Progenitor cell of endocrine pancreas (in vitro differentiated cells): ENCODE measurements at regions not wholly inside any gene's neighbourhood (a gene's known extent, or its start where the extent isn't known, plus 50 kb on each side); places are given as distances from the start of the nearest gene placed in this dataset.

ENCODE experiments used
- DNase-seq: peaks from one replicate; pipeline ENCODE4 v3.0.0; 2021; ENCODE audit warnings: low spot score; ENCODE audit not compliant: unreplicated experiment
- H3K27ac Mint-ChIP-seq: 2 replicates; pipeline ENCODE4 v1.8.0; 2021; ENCODE audit warnings: mild to moderate bottlenecking, moderate library complexity, mixed read lengths
- H3K27me3 Mint-ChIP-seq: 2 replicates; pipeline ENCODE4 v1.8.0; 2021; ENCODE audit warnings: mixed read lengths
- H3K36me3 Mint-ChIP-seq: 2 replicates; pipeline ENCODE4 v1.8.0; 2022; ENCODE audit warnings: mixed read lengths; ENCODE audit not compliant: insufficient read depth
- H3K4me1 Mint-ChIP-seq: 2 replicates; pipeline ENCODE4 v1.8.0; 2021; ENCODE audit warnings: low read depth, mixed read lengths
- H3K4me3 Mint-ChIP-seq: 2 replicates; pipeline ENCODE4 v1.8.0; 2021; ENCODE audit warnings: low read depth, mild to moderate bottlenecking, moderate library complexity, mixed read lengths
- H3K9me3 Mint-ChIP-seq: 2 replicates; pipeline ENCODE4 v1.8.0; 2021; ENCODE audit warnings: low read depth, mixed read lengths
- TF ChIP-seq, protein P1 (sequence below): fragments of 200-600 bp; sonication (generic); IDR thresholded peaks from one replicate; pipeline ENCODE4 v1.5.0; 2021; ENCODE audit warnings: antibody characterized with exemption, mild to moderate bottlenecking; ENCODE audit not compliant: unreplicated experiment

DNA sequence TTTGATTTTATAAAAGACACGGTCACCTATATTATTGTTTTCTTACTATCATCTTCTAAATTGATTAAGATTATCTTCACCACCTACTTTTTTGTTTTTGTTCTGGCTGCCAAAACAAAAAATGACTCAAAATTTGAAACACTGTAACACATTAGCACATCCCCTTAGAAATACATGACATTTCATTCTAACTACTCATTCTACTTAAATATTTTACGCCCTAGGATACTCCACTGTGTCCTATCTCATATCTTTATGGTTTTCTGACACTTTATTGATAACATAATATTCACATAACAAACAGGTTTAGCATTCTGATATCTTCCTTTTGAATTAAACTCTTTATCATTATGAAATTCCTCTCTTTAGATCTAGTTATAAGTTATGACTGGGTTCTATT is 656.2 kb downstream of the GBE1 start:
- Mint-ChIP-seq H3K4me3 (no peak overlapping the region), H3K27ac (no peak overlapping the region), H3K27me3 (no peaks in the 10 kb centered on the region), H3K4me1 (peaks cover 4% of the 10 kb centered on the region), H3K9me3 (peaks cover 5% of the 10 kb centered on the region), H3K36me3 (no peaks in the 10 kb centered on the region)
- TF ChIP-seq, protein P1, sequence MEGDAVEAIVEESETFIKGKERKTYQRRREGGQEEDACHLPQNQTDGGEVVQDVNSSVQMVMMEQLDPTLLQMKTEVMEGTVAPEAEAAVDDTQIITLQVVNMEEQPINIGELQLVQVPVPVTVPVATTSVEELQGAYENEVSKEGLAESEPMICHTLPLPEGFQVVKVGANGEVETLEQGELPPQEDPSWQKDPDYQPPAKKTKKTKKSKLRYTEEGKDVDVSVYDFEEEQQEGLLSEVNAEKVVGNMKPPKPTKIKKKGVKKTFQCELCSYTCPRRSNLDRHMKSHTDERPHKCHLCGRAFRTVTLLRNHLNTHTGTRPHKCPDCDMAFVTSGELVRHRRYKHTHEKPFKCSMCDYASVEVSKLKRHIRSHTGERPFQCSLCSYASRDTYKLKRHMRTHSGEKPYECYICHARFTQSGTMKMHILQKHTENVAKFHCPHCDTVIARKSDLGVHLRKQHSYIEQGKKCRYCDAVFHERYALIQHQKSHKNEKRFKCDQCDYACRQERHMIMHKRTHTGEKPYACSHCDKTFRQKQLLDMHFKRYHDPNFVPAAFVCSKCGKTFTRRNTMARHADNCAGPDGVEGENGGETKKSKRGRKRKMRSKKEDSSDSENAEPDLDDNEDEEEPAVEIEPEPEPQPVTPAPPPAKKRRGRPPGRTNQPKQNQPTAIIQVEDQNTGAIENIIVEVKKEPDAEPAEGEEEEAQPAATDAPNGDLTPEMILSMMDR: no peak
- no peak for DNase-seq

- Mint-ChIP-seq H3K36me3 (no peaks in the 10 kb centered on the region), H3K9me3 (no peaks in the 10 kb centered on the region), H3K27ac (no peak overlapping the region), H3K27me3 (no peaks in the 10 kb centered on the region), H3K4me1 (peaks cover 8% of the 10 kb centered on the region), H3K4me3 (no peak overlapping the region)
- TF ChIP-seq, protein P1: no peak
- DNase-seq: no peak
These were observed 663.6 kb downstream of the GBE1 start for GRCh38 chr3:81097889-81098288.

- Mint-ChIP-seq H3K27ac (no peak overlapping the region), H3K9me3 (peaks cover 4% of the 10 kb centered on the region), H3K27me3 (no peaks in the 10 kb centered on the region), H3K36me3 (no peaks in the 10 kb centered on the region), H3K4me3 (no peak overlapping the region), H3K4me1 (peaks cover 8% of the 10 kb centered on the region)
- TF ChIP-seq, protein P1: no peak
- no peak for DNase-seq
These were observed 665.5 kb downstream of the GBE1 start for GRCh38 chr3:81095956-81096355.

DNA sequence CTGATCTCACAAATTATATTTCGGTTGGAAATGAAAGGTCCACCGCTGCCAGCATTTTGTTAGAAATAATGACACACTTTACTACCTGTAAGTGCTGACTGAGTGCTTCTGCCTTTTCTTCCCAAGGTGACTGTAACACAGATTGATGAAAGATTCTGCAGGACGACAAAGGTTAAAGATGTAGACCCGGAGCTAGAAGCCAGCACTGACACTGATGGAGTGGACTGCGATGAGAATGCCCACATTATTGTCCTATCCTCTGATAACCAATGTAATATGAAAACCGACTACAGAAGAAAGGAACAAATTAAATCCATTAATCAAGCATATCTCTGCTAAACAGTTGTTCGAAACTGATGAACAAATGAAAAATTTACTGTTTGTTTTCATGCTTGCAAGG is 666.5 kb downstream of the GBE1 start:
- Mint-ChIP-seq H3K27me3 (no peaks in the 10 kb centered on the region), H3K9me3 (peaks cover 10% of the 10 kb centered on the region), H3K36me3 (no peaks in the 10 kb centered on the region), H3K4me1 (peaks cover 8% of the 10 kb centered on the region), H3K4me3 (no peak overlapping the region), H3K27ac (no peak overlapping the region)
- TF ChIP-seq, protein P1: no peak
- DNase-seq: no peak

DNA sequence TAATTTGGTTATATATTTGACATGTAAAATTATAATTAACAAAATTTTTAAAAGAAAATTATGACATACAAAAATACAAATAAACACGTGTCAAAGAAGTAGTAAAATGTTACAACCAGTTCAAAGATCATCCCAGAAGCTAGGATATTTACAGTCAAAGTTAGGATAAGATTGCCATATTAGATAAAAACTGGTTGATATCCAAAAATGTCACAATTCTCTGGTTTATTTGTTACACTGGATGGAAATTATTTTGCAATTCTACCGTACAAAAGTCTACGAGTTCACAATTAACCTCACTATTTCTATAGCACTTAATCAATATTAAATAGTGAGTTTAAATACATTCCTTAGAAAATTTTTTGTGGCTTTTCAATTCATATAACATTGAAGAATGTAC is 673.8 kb downstream of the GBE1 start:
- Mint-ChIP-seq H3K27ac (no peak overlapping the region), H3K27me3 (no peaks in the 10 kb centered on the region), H3K4me1 (no peaks in the 10 kb centered on the region), H3K4me3 (no peak overlapping the region), H3K36me3 (no peaks in the 10 kb centered on the region), H3K9me3 (peaks cover 11% of the 10 kb centered on the region)
- TF ChIP-seq, protein P1: no peak
- no peak for DNase-seq
